Skeletal muscle satellite cell (primary cell): ENCODE measurements at regions not wholly inside any gene's neighbourhood (a gene's known extent, or its start where the extent isn't known, plus 50 kb on each side); places are given as distances from the start of the nearest gene placed in this dataset.
"Not testable (repeated sequence)": the region's sequence is repeated elsewhere in the genome, so short reads cannot be mapped to it uniquely, and the experiment has no call there.

Source experiments
- H3K27me3 ChIP-seq: 2 replicates; pipeline ENCODE4 v1.7.0; 2013; ENCODE audit warnings: low read length; ENCODE audit not compliant: control insufficient read depth, insufficient read depth
- H3K36me3 ChIP-seq: 2 replicates; pipeline ENCODE4 v1.7.0; 2013; ENCODE audit warnings: mild to moderate bottlenecking, control low read depth, low read length; ENCODE audit not compliant: insufficient read depth
- H3K4me1 ChIP-seq: 2 replicates; pipeline ENCODE4 v1.7.0; 2013; ENCODE audit warnings: low read length; ENCODE audit not compliant: control insufficient read depth, insufficient read depth
- H3K4me2 ChIP-seq: 2 replicates; pipeline ENCODE4 v1.7.0; 2013; ENCODE audit warnings: mild to moderate bottlenecking, low read length
- H3K4me3 ChIP-seq: 2 replicates; pipeline ENCODE4 v1.7.0; 2013; ENCODE audit warnings: low read length
- H3K9ac ChIP-seq: 2 replicates; pipeline ENCODE4 v1.7.0; 2013; ENCODE audit warnings: mild to moderate bottlenecking, low read depth, low read length, moderate library complexity
- H3K9me3 ChIP-seq: replicated peaks from 2 replicates; pipeline ENCODE4 v1.7.0; 2013; ENCODE audit warnings: mild to moderate bottlenecking, control low read depth, low read length

- Histone ChIP-seq H3K4me2 (no peak overlapping the region), H3K4me1 (peaks cover 5% of the 10 kb centered on the region), H3K9ac (no peak overlapping the region), H3K9me3 (no peaks in the 10 kb centered on the region), H3K27me3 (peaks cover 5% of the 10 kb centered on the region), H3K36me3 (no peaks in the 10 kb centered on the region), H3K4me3 (no peak overlapping the region)
Measured at GRCh38 chr3:124142389-124142970, 150.6 kb upstream of the ROPN1 start.

- H3K4me2 ChIP-seq: no peak overlapping the region
- no peak overlapping the region for H3K4me3 ChIP-seq
- H3K9ac ChIP-seq: no peak overlapping the region
- peaks cover 5% of the 10 kb centered on the region for H3K4me1 ChIP-seq
- H3K9me3 ChIP-seq: no peaks in the 10 kb centered on the region
- no peaks in the 10 kb centered on the region for H3K36me3 ChIP-seq
- peaks cover 5% of the 10 kb centered on the region for H3K27me3 ChIP-seq
Measured at GRCh38 chr3:124143047-124143446, 151.1 kb upstream of the ROPN1 start.

- Histone ChIP-seq H3K4me1 (peaks cover 5% of the 10 kb centered on the region), H3K4me2 (no peak overlapping the region), H3K9me3 (no peaks in the 10 kb centered on the region), H3K4me3 (no peak overlapping the region), H3K36me3 (no peaks in the 10 kb centered on the region), H3K9ac (no peak overlapping the region), H3K27me3 (peaks cover 5% of the 10 kb centered on the region)
Measured at GRCh38 chr3:124144035-124144814, 152.3 kb upstream of the ROPN1 start.

- H3K9me3 ChIP-seq: no peaks in the 10 kb centered on the region
- H3K4me1 ChIP-seq: no peaks in the 10 kb centered on the region
- H3K4me2 ChIP-seq: no peak overlapping the region
- H3K9ac ChIP-seq: no peak overlapping the region
- H3K36me3 ChIP-seq: no peaks in the 10 kb centered on the region
- H3K27me3 ChIP-seq: peaks cover 5% of the 10 kb centered on the region
- no peak overlapping the region for H3K4me3 ChIP-seq
Measured at GRCh38 chr3:124147429-124147828, 155.5 kb upstream of the ROPN1 start.

DNA sequence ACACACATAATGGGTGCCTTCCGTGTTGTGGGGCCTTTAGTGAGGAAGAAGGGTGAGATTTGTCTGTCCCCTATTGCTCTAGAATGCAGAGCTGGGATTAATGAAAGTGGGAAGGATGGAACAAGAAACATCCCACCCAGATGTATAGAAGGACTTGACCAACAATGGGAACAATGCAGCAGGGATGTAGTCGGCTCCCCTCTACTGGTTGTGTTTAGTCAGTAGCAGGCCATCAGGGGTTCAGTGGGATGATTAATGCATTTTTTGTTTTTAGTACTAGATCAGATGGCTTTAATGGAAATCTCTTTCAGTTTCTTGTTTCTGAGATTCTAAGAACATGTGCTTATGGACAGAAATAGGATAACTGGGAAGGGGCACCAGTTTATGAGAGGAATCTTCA is 156.0 kb upstream of the ROPN1 start:
- H3K9me3 ChIP-seq: no peaks in the 10 kb centered on the region
- H3K36me3 ChIP-seq: no peaks in the 10 kb centered on the region
- H3K4me3 ChIP-seq: no peak overlapping the region
- H3K27me3 ChIP-seq: peaks cover 5% of the 10 kb centered on the region
- no peaks in the 10 kb centered on the region for H3K4me1 ChIP-seq
- H3K4me2 ChIP-seq: no peak overlapping the region
- H3K9ac ChIP-seq: no peak overlapping the region

DNA sequence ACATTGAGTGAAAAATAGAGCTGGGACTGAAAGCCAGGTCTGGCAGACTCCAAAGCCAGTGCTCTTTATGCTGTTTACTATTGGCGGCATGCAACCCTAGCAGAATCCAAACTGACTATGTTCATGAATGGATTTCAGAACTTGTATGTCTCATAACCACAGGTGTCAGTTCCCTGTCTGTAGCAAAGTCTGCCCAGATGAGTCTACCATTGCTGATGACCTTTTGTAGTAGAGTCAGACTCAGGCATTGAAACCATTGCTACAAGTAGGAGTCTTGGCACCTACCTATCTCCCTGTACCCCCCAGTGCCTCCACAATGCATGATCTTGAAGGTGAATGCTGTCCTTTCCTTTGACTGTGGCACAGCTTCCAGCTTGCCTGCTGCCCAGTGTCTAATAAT is 157.2 kb upstream of the ROPN1 start:
- Histone ChIP-seq H3K4me2 (no peak overlapping the region), H3K4me3 (no peak overlapping the region), H3K27me3 (peaks cover 5% of the 10 kb centered on the region), H3K9ac (no peak overlapping the region), H3K9me3 (no peaks in the 10 kb centered on the region), H3K36me3 (no peaks in the 10 kb centered on the region), H3K4me1 (no peaks in the 10 kb centered on the region)

DNA sequence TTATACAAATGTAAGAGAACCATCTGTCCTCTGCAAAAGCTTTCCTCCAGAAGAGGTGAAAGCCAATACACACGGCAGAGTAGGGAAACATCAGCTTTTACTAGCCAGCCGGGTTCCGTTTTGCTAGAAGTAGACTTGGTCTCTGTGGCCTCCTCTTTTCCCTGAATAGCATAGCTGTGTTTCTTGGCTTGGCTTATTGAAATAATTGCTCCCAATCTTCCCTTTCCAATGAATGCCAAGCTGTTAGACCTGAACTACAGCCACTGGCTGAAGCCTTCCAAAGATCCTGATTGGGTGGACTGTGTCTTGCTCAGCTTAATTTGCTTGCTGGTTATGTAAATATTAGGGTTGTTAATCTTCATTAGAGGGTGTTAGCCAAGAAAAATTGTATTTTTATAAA is 157.8 kb upstream of the ROPN1 start:
- Histone ChIP-seq H3K4me2 (no peak overlapping the region), H3K4me3 (no peak overlapping the region), H3K9me3 (no peaks in the 10 kb centered on the region), H3K4me1 (no peaks in the 10 kb centered on the region), H3K27me3 (peaks cover 2% of the 10 kb centered on the region), H3K9ac (no peak overlapping the region), H3K36me3 (no peaks in the 10 kb centered on the region)

- H3K9ac ChIP-seq, H3K27me3 ChIP-seq, H3K36me3 ChIP-seq, H3K9me3 ChIP-seq, H3K4me1 ChIP-seq, H3K4me2 ChIP-seq, H3K4me3 ChIP-seq: not testable (repeated sequence)
Measured at GRCh38 chr3:124152891-124153290, 161.0 kb upstream of the ROPN1 start.

GRCh38 chr3:124156866-124157712 is 165.2 kb upstream of the ROPN1 start:
- H3K36me3 ChIP-seq: no peaks in the 10 kb centered on the region
- H3K9me3 ChIP-seq: no peaks in the 10 kb centered on the region
- H3K4me2 ChIP-seq: no peak overlapping the region
- H3K4me3 ChIP-seq: no peak overlapping the region
- no peak overlapping the region for H3K9ac ChIP-seq
- peaks cover 7% of the 10 kb centered on the region for H3K27me3 ChIP-seq
- H3K4me1 ChIP-seq: no peaks in the 10 kb centered on the region

DNA sequence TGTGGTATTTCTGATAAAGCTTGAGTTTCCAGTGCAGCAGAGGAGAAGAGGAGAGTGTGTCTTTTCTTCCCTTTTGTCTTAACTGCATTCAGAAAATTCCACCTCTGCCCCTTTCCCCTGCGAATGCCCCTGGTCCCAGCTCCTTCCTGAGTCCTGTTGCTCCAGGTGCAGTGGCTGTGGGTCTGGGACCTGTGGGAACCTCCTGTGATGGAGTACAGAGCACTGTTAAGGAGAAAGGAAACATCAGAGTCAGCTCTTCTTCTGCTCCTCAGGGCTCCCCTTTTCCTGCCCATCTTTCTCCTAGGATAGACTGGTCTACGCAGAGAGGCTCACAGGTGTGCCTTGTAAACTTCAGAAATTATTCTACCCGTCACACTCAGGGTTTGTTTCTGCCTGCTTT is 165.8 kb upstream of the ROPN1 start:
- Histone ChIP-seq H3K36me3 (no peaks in the 10 kb centered on the region), H3K4me1 (no peaks in the 10 kb centered on the region), H3K9me3 (no peaks in the 10 kb centered on the region), H3K27me3 (peaks cover 7% of the 10 kb centered on the region), H3K4me2 (no peak overlapping the region), H3K9ac (no peak overlapping the region), H3K4me3 (no peak overlapping the region)

- peaks cover 7% of the 10 kb centered on the region for H3K27me3 ChIP-seq
- H3K4me2 ChIP-seq: no peak overlapping the region
- no peaks in the 10 kb centered on the region for H3K36me3 ChIP-seq
- no peak overlapping the region for H3K4me3 ChIP-seq
- no peaks in the 10 kb centered on the region for H3K9me3 ChIP-seq
- H3K4me1 ChIP-seq: no peaks in the 10 kb centered on the region
- H3K9ac ChIP-seq: no peak overlapping the region
Measured at GRCh38 chr3:124158168-124158881, 166.4 kb upstream of the ROPN1 start.
